ENCODE measurements at regions not wholly inside any gene's neighbourhood (a gene's known extent, or its start where the extent isn't known, plus 50 kb on each side); places are given as distances from the start of the nearest gene placed in this dataset.
"Not testable (repeated sequence)": the region's sequence is repeated elsewhere in the genome, so short reads cannot be mapped to it uniquely, and the experiment has no call there.

GRCh38 chr21:38908537-38908936, 102.8 kb downstream of the ETS2 start:
- no peak for DNase-seq

DNA sequence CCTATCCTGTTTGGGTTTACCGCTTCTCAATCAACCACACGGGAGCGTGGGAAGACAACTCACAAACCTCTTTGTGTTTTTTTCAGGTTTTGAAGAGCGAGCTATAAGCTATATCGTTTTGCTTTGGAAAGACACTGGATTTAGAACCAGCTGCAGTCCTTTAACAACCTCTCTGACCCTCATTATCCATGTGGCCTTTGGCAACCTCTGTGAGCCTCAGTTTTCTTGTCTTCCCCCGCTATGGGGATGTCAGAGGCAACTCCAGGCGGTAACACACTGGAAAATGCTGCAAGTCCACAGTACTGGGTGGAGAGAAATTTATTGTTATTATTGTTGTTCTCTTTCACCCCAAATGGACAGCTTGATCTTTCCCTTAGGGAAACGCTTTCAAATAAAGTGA, 100.0 kb downstream of the ETS2 start:
- DNase-seq: no peak

GRCh38 chr21:38905328-38905727, 99.6 kb downstream of the ETS2 start:
- no peak for DNase-seq

- DNase-seq: no peak
Measured at GRCh38 chr21:38903690-38904139, 98.0 kb downstream of the ETS2 start.

GRCh38 chr21:38902608-38903445, 97.1 kb downstream of the ETS2 start:
- no peak for DNase-seq

DNA sequence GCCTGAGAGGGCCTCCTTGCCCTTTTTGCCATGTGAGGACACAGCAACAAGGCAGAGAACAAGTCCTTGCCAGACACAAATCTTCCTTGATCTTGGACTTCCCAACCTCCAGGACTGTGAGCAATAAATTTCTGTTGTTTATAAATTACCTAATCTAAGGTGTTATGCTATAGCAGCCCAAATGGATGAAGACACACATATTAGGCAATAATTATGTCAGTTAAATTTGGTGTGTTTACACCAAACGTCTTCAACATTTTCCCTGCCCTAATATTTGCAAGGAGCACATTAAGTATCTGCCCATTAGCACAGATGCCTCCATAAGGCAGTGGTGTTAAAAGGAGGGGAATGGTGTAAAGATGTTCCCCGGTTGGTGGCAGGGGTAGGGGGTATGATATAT, 94.8 kb downstream of the ETS2 start:
- no peak for DNase-seq

DNA sequence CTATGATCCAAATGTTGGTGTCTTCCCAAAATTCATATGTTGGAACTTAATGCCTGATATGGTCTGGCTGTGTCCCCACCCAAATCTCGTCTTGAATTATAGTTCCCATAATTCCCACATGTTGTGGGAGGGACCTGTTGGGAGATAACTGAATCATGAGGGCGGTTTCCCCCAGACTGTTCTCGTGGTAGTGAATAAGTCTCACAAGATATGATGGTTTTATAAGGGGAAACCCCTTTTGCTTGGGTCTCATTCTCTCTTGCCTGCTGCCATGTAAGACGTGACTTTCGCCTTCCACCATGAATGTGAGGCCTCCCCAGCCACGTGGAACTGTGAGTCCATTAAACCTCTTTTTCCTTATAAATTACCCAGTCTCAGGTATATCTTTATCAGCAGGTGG, 94.3 kb downstream of the ETS2 start:
- not testable (repeated sequence) for DNase-seq

- DNase-seq: no peak
Measured at GRCh38 chr21:38899277-38899947, 93.7 kb downstream of the ETS2 start.

GRCh38 chr21:38898422-38899096, 92.8 kb downstream of the ETS2 start:
- no peak for DNase-seq

GRCh38 chr21:38897532-38898421, 92.0 kb downstream of the ETS2 start:
- DNase-seq: no peak

GRCh38 chr21:38894899-38895298, 89.2 kb downstream of the ETS2 start:
- DNase-seq: no peak

DNA sequence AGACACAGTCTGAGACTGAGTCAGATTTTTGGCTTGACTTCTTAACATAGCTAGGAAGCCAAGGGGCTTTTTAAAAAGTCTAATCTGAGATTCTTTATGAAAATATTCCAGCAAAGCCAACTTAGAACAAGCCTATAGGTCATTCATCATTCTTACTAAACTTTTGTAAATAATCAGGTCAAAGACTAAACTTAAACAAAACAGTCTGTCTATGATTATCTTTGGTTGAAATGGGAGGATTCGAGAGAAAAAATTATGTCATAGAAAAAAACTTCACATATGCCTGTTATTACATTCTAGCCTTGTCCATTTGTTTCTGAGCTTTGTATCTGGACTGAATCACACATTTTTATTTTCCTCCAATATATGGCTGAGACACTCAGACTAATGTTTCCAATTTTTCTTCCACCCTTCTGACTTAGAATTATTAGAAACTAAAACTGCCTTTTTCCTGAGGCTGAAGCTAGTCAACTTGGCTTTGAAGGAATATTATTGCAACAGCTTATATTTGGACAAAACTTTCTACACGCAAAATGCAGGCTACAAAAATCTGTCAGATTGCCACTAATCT, 83.3 kb downstream of the ETS2 start:
- DNase-seq: no peak

GRCh38 chr21:38887749-38888148, 82.0 kb downstream of the ETS2 start:
- DNase-seq: no peak

- DNase-seq: no peak
Measured at GRCh38 chr21:38887062-38887686, 81.4 kb downstream of the ETS2 start.

DNA sequence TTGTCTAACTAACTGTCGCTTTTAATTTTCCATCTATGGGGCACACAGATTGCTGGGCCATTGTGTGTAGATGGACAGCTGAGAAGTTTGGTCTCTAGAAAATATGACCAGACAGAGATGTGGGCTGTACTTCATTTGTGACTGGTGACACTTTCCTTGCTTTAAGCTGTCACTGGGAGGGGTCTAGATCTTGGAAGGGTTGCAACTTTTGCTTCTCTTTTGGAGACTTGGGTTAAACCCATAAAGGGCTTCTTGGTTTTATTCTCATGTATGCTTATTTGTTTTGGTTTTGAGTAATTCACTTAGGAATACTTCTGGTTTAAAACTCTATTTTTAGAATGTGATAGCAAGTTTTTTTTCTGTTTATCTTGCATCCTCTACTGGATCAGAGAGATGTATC, 80.2 kb downstream of the ETS2 start:
- no peak for DNase-seq

- no peak for DNase-seq
Measured at GRCh38 chr21:38884440-38884839, 78.7 kb downstream of the ETS2 start.

DNA sequence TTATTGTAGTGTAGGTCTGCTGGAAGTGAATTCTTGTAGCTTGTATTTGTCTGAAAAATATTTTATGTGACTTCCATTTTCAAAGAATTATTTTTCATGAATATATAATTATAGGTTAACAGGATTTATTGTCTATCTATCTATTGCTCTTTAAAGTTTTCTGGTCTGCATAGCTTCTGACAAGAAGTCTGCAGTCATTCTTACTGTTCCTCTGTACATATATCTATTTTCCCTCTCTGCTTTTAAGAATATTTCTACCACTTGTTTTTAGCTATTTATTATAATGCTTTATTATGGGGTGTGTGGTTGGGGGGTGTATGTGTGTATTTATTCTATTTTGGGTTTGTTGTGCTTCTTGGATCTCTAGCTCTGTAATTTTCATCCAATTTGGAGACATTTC, 77.4 kb downstream of the ETS2 start:
- no peak for DNase-seq

- DNase-seq: no peak
Measured at GRCh38 chr21:38881131-38881530, 75.4 kb downstream of the ETS2 start.

DNA sequence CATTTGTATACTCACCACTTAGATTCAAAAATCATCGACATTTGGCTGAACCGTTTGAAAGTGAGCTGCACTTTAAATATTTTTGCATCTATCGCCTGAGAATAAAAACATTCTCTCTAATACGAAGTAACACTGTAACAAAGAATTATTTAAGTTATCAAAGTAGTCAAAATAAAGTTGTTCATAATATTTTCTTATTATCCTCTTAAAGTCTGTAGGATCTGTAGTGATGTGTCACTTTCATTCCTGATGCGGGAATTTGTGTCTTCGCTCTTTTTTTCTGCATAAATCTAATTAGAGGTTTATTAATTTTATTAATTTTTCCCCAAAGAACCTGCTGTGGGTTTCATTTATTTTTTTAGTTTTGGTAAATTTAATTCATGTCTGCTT, 74.8 kb downstream of the ETS2 start:
- DNase-seq: no peak

- no peak for DNase-seq
Measured at GRCh38 chr21:38879912-38880576, 74.3 kb downstream of the ETS2 start.

Data from GF-D8 (cell line).